HEK293 (cell line): ENCODE measurements at regions not wholly inside any gene's neighbourhood (a gene's known extent, or its start where the extent isn't known, plus 50 kb on each side); places are given as distances from the start of the nearest gene placed in this dataset.

Experiments
- ZNF423 ChIP-seq: fragments of 450-650 bp; formaldehyde crosslinking; IDR thresholded peaks from 2 replicates; pipeline ENCODE4 v1.5.1; 2016; ENCODE audit warnings: missing biosample characterization, missing genetic modification characterization
- ZNF513 ChIP-seq: fragments of 450-650 bp; IDR thresholded peaks from 2 replicates; pipeline ENCODE4 v1.5.1; 2018; ENCODE audit warnings: missing biosample characterization, missing genetic modification characterization

GRCh38 chr21:41600961-41601572 is 93.1 kb upstream of the TMPRSS2 start:
- TF ChIP-seq ZNF423 (no peak), ZNF513 (tag by site-specific recombination) (no peak)
